HEK293T (cell line): ENCODE measurements at regions not wholly inside any gene's neighbourhood (a gene's known extent, or its start where the extent isn't known, plus 50 kb on each side); places are given as distances from the start of the nearest gene placed in this dataset.

Source experiments
- CTCF ChIA-PET: fragments of 350-600 bp; formaldehyde crosslinking; extraction: SDS; loops from one replicate; lab custom pipeline; 2021; ENCODE audit warnings: antibody characterized with exemption, inconsistent platforms; lab: Yijun Ruan, JAX
- POLR2A ChIA-PET: fragments of 350-600 bp; formaldehyde crosslinking; extraction: SDS; loops from one replicate; lab custom pipeline; 2020; ENCODE audit warnings: antibody characterized with exemption, inconsistent platforms; lab: Yijun Ruan, JAX
- DNase-seq: peaks from one replicate; pipeline ENCODE4 v3.0.0; 2012; ENCODE audit warnings: mixed read lengths; ENCODE audit errors: extremely low spot score
- ARNT ChIP-seq: fragments of 450-650 bp; IDR thresholded peaks from 2 replicates; pipeline ENCODE4 v1.6.1; 2017; ENCODE audit warnings: mild to moderate bottlenecking
- BHLHE40 ChIP-seq: fragments of 450-650 bp; IDR thresholded peaks from 2 replicates; pipeline ENCODE4 v1.6.1; 2016; ENCODE audit warnings: mild to moderate bottlenecking, moderate library complexity, borderline replicate concordance
- CTBP1 ChIP-seq: fragments of 450-650 bp; IDR thresholded peaks from 2 replicates; pipeline ENCODE4 v1.6.1; 2016; ENCODE audit warnings: borderline replicate concordance
- ELF4 ChIP-seq: fragments of 450-650 bp; IDR thresholded peaks from 2 replicates; pipeline ENCODE4 v1.6.1; 2017; ENCODE audit warnings: antibody characterized with exemption
- FOXA1 ChIP-seq: fragments of 450-650 bp; IDR thresholded peaks from 2 replicates; pipeline ENCODE4 v1.6.1; 2016; ENCODE audit warnings: mild to moderate bottlenecking
- FOXK2 ChIP-seq: fragments of 450-650 bp; IDR thresholded peaks from 2 replicates; pipeline ENCODE4 v1.6.1; 2016; ENCODE audit warnings: mild to moderate bottlenecking
- FOXM1 ChIP-seq: fragments of 450-650 bp; IDR thresholded peaks from 2 replicates; pipeline ENCODE4 v1.6.1; 2017; ENCODE audit warnings: mild to moderate bottlenecking, borderline replicate concordance
- HDGF ChIP-seq: fragments of 450-650 bp; IDR thresholded peaks from 2 replicates; pipeline ENCODE4 v1.6.1; 2017; ENCODE audit warnings: antibody characterized with exemption, borderline replicate concordance
- L3MBTL2 ChIP-seq: fragments of 450-650 bp; conservative IDR thresholded peaks from 2 replicates; pipeline ENCODE4 v1.6.1; 2016; ENCODE audit warnings: mild to moderate bottlenecking
- LEF1 ChIP-seq: fragments of 450-650 bp; IDR thresholded peaks from 2 replicates; pipeline ENCODE4 v1.6.1; 2017; ENCODE audit warnings: mild to moderate bottlenecking, borderline replicate concordance
- NFRKB ChIP-seq: fragments of 450-650 bp; IDR thresholded peaks from 2 replicates; pipeline ENCODE4 v1.6.1; 2016; ENCODE audit warnings: mild to moderate bottlenecking, moderate library complexity
- PKNOX1 ChIP-seq: fragments of 450-650 bp; IDR thresholded peaks from 2 replicates; pipeline ENCODE4 v1.6.1; 2016
- SP1 ChIP-seq: fragments of 450-650 bp; IDR thresholded peaks from 2 replicates; pipeline ENCODE4 v1.6.1; 2017
- SUZ12 ChIP-seq: fragments of 450-650 bp; IDR thresholded peaks from 2 replicates; pipeline ENCODE4 v1.6.1; 2016; ENCODE audit warnings: mild to moderate bottlenecking
- TARDBP ChIP-seq: fragments of 450-650 bp; IDR thresholded peaks from 2 replicates; pipeline ENCODE4 v1.6.1; 2016
- ZNF384 ChIP-seq: fragments of 450-650 bp; IDR thresholded peaks from 2 replicates; pipeline ENCODE4 v1.6.1; 2016

DNA sequence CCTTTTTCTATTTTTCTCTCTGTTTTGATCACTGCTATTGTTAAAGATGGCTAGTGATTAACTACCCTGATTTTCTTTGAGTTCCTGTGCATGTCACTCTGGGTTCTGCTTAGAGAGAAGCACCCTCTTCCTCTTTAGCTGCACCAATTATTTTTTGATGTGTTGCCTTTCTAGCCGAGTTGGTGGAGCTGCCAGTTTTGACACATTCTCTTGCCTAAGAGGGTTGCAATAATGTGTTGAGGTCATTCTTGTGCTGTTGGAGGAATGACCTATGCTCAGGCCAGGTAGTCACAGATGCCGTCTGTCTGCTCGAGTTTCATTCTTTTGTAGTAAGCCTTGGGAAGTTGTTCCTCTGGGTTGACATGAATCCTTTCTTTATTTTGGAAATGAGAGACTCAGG is 84.6 kb upstream of the DPH6 start:
- DNase-seq: no peak
- no peak for TF ChIP-seq ARNT
- no peak for TF ChIP-seq SUZ12
- TF ChIP-seq HDGF: no peak
- no peak for TF ChIP-seq ELF4
- ChIA-PET CTCF (no interaction called here), POLR2A (no interaction called here)

DNA sequence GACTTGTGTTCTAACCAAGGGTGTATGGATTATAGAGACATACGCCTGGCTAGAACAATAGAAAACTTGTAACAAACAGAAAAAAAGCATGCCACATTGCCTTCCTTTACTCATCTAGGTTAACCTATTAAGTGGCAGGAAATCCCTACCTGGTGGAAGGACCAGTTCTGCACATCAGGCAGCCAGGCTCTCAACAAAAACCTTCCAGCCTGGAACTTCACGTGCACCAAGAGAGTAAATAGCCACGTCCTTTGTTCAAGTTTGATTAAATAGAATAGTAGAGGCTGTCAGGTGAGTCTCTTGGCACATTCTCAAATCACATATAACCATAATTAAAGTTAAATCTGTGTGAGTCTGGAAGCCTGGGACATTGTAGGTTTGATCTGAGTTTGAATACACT is 85.0 kb upstream of the DPH6 start:
- CTCF ChIA-PET: no interaction called here
- no peak for DNase-seq

GRCh38 chr15:35633677-35634076 is 87.7 kb upstream of the DPH6 start:
- POLR2A ChIA-PET: no interaction called here
- no peak for TF ChIP-seq NFRKB
- TF ChIP-seq SP1: no peak
- no peak for DNase-seq
- CTCF ChIA-PET: interaction anchor here (0.9 kb wide), 1 partner anchor 64 kb away, joined by 3 read pairs; no protein-coding TSS in a partner anchor

More for the DNA sequence above, 85.0 kb upstream of the DPH6 start:
- TF ChIP-seq PKNOX1 (no peak), HDGF (no peak), CTBP1 (no peak), SP1 (no peak)
- POLR2A ChIA-PET: no interaction called here

- DNase-seq: no peak
- TF ChIP-seq FOXM1: no peak
- TF ChIP-seq HDGF: no peak
- TF ChIP-seq SP1: no peak
- no peak for TF ChIP-seq FOXK2
- no peak for TF ChIP-seq CTBP1
- no peak for TF ChIP-seq ELF4
- TF ChIP-seq FOXA1: no peak
- TF ChIP-seq ARNT: no peak
- no peak for TF ChIP-seq PKNOX1
- TF ChIP-seq ZNF384: no peak
- no peak for TF ChIP-seq BHLHE40
- no peak for TF ChIP-seq TARDBP
- no peak for TF ChIP-seq LEF1
- no peak for TF ChIP-seq L3MBTL2
- TF ChIP-seq NFRKB: no peak
- ChIA-PET POLR2A (no interaction called here), CTCF (no interaction called here)
Observed at GRCh38 chr15:35646790-35647189, 100.8 kb upstream of the DPH6 start.

DNA sequence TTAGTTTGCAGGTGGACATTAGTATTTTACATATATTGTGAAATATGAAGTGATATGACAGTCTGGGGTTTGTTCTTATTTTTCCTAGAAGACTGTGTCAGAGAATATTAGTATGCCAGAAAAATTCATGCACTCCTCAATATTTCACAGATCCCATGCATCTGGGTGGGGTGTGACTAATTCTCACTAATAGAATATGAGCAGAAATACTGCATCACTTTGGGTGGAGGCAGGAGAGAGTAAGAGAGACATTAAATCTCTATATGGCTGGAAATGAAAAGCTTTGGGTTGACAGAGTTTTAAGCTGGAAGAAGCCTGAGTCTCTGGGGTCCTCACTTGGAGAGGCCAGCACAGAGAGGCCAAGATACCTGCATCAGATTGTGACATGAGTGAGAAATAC is 101.3 kb upstream of the DPH6 start:
- no peak for DNase-seq
- ChIA-PET POLR2A (no interaction called here), CTCF (no interaction called here)
- TF ChIP-seq LEF1: no peak
- no peak for TF ChIP-seq ZNF384
- TF ChIP-seq NFRKB: no peak
- no peak for TF ChIP-seq PKNOX1
- no peak for TF ChIP-seq HDGF
- TF ChIP-seq BHLHE40: no peak
- TF ChIP-seq TARDBP: no peak
- TF ChIP-seq SUZ12: no peak
- TF ChIP-seq ARNT: no peak
- no peak for TF ChIP-seq CTBP1
- no peak for TF ChIP-seq FOXA1
- TF ChIP-seq FOXM1: no peak
- TF ChIP-seq L3MBTL2: no peak
- no peak for TF ChIP-seq FOXK2
- no peak for TF ChIP-seq SP1
- no peak for TF ChIP-seq ELF4

- POLR2A ChIA-PET: no interaction called here
- TF ChIP-seq TARDBP (no peak), ZNF384 (no peak), L3MBTL2 (no peak), FOXA1 (no peak), NFRKB (no peak), CTBP1 (no peak), ELF4 (no peak), HDGF (no peak), SUZ12 (no peak), FOXM1 (no peak), LEF1 (no peak), ARNT (no peak), BHLHE40 (no peak)
- CTCF ChIA-PET: no interaction called here
- DNase-seq: no peak
Observed at GRCh38 chr15:35648941-35649340, 103.0 kb upstream of the DPH6 start.

DNA sequence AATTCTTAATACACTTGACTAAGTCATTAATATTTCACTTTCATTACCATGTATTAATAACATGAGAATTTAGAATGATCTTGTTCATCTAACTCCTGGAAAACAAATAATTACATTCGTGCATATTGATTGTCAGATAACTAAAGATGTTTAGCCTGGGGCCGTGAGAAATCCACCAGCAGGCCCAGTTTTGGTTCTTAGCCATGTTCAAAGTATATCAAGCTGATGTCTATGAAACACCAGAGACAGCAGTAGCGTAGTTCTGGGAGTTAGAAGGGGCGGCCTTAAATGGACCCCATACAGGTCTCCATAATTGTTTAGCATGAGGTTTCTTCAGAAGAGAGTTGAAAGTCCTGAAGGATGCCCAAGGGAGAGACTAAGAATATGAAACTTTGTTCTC is 103.6 kb upstream of the DPH6 start:
- ChIA-PET CTCF (no interaction called here), POLR2A (no interaction called here)
- TF ChIP-seq SUZ12 (no peak), BHLHE40 (no peak), SP1 (no peak), L3MBTL2 (no peak), FOXK2 (no peak), LEF1 (no peak), NFRKB (no peak), ZNF384 (no peak), TARDBP (no peak), PKNOX1 (no peak), ARNT (no peak), FOXA1 (no peak), ELF4 (no peak), HDGF (no peak), FOXM1 (no peak), CTBP1 (no peak)
- no peak for DNase-seq
